ENCODE measurements at regions not wholly inside any gene's neighbourhood (a gene's known extent, or its start where the extent isn't known, plus 50 kb on each side); places are given as distances from the start of the nearest gene placed in this dataset.

DNA sequence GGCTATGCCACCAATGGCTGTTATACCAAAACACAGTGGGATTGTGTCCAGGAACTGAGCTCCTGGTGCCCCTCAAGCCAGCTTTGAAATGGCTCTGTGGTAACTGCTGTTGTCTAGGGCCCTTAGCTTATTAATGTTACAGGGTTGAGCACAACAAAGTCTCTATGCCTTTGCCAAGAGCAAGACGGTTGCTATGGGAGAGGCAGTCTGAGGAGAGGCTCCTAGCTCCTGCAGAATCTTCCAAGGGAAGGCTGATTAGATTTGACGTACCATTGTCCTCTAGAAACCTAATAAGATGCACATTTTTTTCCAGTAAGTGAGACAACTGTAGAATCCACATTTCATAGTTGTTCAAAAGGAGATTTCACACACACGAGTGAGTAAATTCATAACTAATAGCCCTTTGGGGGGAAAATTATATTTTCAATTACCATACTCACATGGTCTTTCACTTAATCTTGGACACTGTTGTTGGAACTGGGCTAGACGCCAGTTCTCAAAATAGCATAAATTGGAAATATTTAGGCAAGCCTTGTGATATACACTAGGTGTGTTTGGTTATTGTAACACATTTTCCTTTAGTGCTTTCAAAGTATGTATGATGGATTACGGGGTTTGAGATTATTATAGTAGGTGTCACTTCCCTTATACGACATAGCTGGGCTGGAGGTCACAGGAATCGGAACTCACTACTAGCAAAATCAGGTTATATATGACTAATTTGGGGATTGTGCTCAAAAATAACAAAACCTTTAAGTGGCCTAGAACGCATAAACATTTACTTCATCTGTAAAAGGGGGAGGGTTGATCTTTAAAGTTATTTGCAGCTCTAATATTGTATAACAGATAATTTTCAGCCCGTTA lies 186.3 kb upstream of the EGFLAM start:
- Histone ChIP-seq H3K27me3 (replicated peaks; ENCODE audit: insufficient read depth, low read depth, low read length, poor library complexity) (no peaks in the 10 kb centered on the region), H3K4me3 (ENCODE audit: low read depth, low read length, poor library complexity, severe bottlenecking) (no peak overlapping the region), H3K27ac (ENCODE audit: low read depth, low read length, poor library complexity, severe bottlenecking) (no peak overlapping the region), H3K36me3 (ENCODE audit: insufficient read depth, low read length, poor library complexity, severe bottlenecking) (no peaks in the 10 kb centered on the region), H3K9me3 (ENCODE audit: low read depth, low read length, poor library complexity, severe bottlenecking) (no peaks in the 10 kb centered on the region), H3K4me1 (ENCODE audit: insufficient read depth, low read length, poor library complexity, severe bottlenecking) (no peaks in the 10 kb centered on the region)
- TF ChIP-seq, protein P1, sequence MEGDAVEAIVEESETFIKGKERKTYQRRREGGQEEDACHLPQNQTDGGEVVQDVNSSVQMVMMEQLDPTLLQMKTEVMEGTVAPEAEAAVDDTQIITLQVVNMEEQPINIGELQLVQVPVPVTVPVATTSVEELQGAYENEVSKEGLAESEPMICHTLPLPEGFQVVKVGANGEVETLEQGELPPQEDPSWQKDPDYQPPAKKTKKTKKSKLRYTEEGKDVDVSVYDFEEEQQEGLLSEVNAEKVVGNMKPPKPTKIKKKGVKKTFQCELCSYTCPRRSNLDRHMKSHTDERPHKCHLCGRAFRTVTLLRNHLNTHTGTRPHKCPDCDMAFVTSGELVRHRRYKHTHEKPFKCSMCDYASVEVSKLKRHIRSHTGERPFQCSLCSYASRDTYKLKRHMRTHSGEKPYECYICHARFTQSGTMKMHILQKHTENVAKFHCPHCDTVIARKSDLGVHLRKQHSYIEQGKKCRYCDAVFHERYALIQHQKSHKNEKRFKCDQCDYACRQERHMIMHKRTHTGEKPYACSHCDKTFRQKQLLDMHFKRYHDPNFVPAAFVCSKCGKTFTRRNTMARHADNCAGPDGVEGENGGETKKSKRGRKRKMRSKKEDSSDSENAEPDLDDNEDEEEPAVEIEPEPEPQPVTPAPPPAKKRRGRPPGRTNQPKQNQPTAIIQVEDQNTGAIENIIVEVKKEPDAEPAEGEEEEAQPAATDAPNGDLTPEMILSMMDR (conservative IDR thresholded peaks at IDR 0.05; ENCODE audit: low read depth, low read length) = no peak
- no peak for TF ChIP-seq EZH2 (IDR thresholded peaks at IDR 0.05; ENCODE audit: borderline replicate concordance, low read depth, low read length, poor library complexity, severe bottlenecking)
- ChIA-PET POLR2A (ENCODE audit: low non-redundant PET) (no interaction called here), CTCF (no interaction called here)
- no TSS peak for BruUV-seq (replicated peaks)
- intact Hi-C loops (cut with micrococcal nuclease; ENCODE audit: unreplicated experiment) = no loop called here
- DNase-seq (ENCODE audit: low spot score) = no peak

DNA sequence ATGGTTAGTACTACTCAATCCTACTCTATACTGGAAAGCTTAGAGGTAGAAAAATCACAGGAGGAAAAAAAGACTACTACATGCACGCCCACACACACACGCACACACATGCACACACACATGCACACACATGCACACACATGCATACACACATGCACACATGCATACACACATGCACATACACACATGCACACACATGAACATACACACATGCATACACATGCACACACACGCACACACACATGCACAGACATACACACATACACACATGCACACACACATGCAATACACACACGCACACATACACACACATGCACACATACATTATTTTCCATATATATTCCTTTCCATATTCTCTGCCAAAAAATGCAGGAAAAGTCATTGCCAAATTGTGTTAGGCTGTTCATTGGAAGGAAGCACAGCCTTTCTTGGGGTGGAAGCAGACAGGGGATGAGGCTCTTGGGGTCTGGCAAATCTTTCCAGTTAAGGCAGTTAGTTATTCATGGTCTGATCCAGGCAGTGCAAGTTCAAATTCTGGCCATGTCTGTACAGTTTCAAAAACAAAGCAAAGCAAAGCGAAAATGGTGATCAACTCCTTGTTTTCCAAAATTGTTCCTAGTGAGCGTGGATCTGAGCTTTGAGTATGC lies 187.9 kb upstream of the EGFLAM start:
- Histone ChIP-seq H3K9me3 (ENCODE audit: low read depth, low read length, poor library complexity, severe bottlenecking) (no peaks in the 10 kb centered on the region), H3K27me3 (replicated peaks; ENCODE audit: insufficient read depth, low read depth, low read length, poor library complexity) (no peaks in the 10 kb centered on the region), H3K4me3 (ENCODE audit: low read depth, low read length, poor library complexity, severe bottlenecking) (no peak overlapping the region), H3K4me1 (ENCODE audit: insufficient read depth, low read length, poor library complexity, severe bottlenecking) (no peaks in the 10 kb centered on the region), H3K36me3 (ENCODE audit: insufficient read depth, low read length, poor library complexity, severe bottlenecking) (no peaks in the 10 kb centered on the region), H3K27ac (ENCODE audit: low read depth, low read length, poor library complexity, severe bottlenecking) (no peak overlapping the region)
- BruUV-seq (replicated peaks) = no TSS peak
- ChIA-PET CTCF (no interaction called here), POLR2A (ENCODE audit: low non-redundant PET) (no interaction called here)
- no peak for DNase-seq (ENCODE audit: low spot score)
- TF ChIP-seq, protein P1 (conservative IDR thresholded peaks at IDR 0.05; ENCODE audit: low read depth, low read length) = no peak
- no peak for TF ChIP-seq EZH2 (IDR thresholded peaks at IDR 0.05; ENCODE audit: borderline replicate concordance, low read depth, low read length, poor library complexity, severe bottlenecking)
- intact Hi-C loops (cut with micrococcal nuclease; ENCODE audit: unreplicated experiment) = no loop called here

DNA sequence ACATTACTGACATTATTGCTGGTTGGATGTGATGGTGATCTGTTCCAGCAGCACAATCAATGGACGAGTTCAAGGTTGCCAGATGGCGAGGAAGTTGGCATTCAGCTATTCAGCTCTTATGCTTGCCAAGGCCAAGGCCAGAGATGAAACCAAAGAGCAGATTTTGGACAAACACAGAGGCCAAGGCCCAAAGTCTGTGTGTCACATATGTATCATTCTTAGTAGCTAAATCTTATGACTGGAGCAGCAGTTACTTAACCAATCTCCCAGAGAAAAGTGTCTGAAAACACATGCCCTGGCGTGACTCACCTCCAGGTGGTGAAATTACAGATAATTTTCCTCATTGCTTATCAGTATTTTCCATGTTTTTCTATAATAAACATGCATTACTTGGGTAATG lies 189.0 kb upstream of the EGFLAM start:
- H3K27ac ChIP-seq (ENCODE audit: low read depth, low read length, poor library complexity, severe bottlenecking) = no peak overlapping the region
- intact Hi-C loops (cut with micrococcal nuclease; ENCODE audit: unreplicated experiment) = no loop called here
- CTCF ChIA-PET = no interaction called here
- BruUV-seq (replicated peaks) = no TSS peak
- H3K4me3 ChIP-seq (ENCODE audit: low read depth, low read length, poor library complexity, severe bottlenecking) = no peak overlapping the region
- no peak for DNase-seq (ENCODE audit: low spot score)
- no peaks in the 10 kb centered on the region for H3K4me1 ChIP-seq (ENCODE audit: insufficient read depth, low read length, poor library complexity, severe bottlenecking)
- POLR2A ChIA-PET (ENCODE audit: low non-redundant PET) = no interaction called here
- H3K36me3 ChIP-seq (ENCODE audit: insufficient read depth, low read length, poor library complexity, severe bottlenecking) = no peaks in the 10 kb centered on the region
- no peaks in the 10 kb centered on the region for H3K9me3 ChIP-seq (ENCODE audit: low read depth, low read length, poor library complexity, severe bottlenecking)
- H3K27me3 ChIP-seq (replicated peaks; ENCODE audit: insufficient read depth, low read depth, low read length, poor library complexity) = no peaks in the 10 kb centered on the region
- TF ChIP-seq EZH2 (IDR thresholded peaks at IDR 0.05; ENCODE audit: borderline replicate concordance, low read depth, low read length, poor library complexity, severe bottlenecking) = no peak
- TF ChIP-seq, protein P1 (conservative IDR thresholded peaks at IDR 0.05; ENCODE audit: low read depth, low read length) = no peak
